ENCODE measurements at regions not wholly inside any gene's neighbourhood (a gene's known extent, or its start where the extent isn't known, plus 50 kb on each side); places are given as distances from the start of the nearest gene placed in this dataset.
"Not testable (repeated sequence)": the region's sequence is repeated elsewhere in the genome, so short reads cannot be mapped to it uniquely, and the experiment has no call there.

DNA sequence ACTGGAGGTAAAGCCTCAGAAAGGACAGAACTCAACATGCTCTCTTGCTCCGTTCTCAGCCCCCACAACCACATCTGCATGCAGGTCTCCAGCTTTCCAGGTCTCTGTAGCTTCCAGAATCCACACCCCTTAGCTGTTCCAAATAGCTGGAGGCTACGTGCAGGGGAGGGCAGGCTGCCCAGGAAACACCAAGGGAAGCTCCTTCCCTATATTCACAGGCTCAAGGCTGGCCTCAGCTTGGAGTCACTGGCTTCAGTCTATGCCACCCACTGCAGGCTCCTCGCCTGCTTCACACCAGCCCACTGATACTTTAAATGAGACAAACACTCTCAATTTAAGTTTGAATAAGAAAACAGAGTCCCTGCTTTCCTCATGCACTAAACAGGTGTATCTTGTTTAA lies 73.3 kb downstream of the ASCL4 start:
- H4K20me1 ChIP-seq = no peaks in the 10 kb centered on the region
- no peak overlapping the region for H3K27ac ChIP-seq
- H3K9me3 ChIP-seq = peaks cover 24% of the 10 kb centered on the region
- no peaks in the 10 kb centered on the region for H3K27me3 ChIP-seq
- no peak for TF ChIP-seq Cebpa-rat (IDR thresholded peaks at IDR 0.05)
- H3K4me1 ChIP-seq = no peaks in the 10 kb centered on the region
- no peak overlapping the region for H3K9ac ChIP-seq
- H3K4me3 ChIP-seq = no peak overlapping the region
- H3K36me3 ChIP-seq = no peaks in the 10 kb centered on the region
- no peak overlapping the region for H3K4me2 ChIP-seq

DNA sequence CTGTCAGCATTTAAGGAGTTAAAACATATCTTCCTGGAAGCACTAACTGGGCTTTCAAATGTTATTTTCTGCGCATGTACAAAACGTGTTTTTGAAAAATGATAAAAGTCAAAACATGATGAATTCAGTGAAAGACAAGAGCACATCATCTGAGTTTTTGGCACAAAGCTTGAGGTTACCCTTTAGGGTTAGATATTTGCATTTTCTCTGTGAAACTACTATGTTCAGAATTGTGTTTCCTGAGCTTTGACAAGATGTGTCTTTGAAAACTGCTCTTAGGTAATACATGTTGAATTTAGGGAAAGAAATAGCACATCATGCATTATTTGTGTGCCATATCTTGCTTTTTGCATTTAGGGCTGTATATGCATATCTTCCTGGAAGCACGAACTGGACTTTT lies 79.0 kb downstream of the ASCL4 start:
- no peak overlapping the region for H3K4me2 ChIP-seq
- H3K4me1 ChIP-seq = no peaks in the 10 kb centered on the region

DNA sequence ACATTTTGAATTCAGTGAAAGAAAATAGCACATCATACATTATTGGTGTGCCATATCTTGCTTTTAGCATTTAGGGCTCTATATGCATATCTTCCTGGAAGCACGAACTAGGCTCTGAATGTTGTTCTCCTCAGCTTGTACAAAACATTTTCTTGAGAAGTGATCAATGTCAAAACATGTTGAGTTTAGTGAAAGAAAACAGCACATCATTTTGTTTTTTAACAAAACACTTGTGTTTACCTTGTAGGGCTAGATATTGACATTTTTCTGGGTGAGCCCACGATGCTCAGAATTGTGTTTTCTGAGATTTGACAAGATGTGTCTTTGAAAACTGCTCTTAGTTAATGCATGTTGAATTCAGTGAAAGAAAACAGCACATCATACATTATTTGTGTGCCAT lies 81.0 kb downstream of the ASCL4 start:
- Histone ChIP-seq H3K27ac (no peak overlapping the region), H3K4me2 (no peak overlapping the region), H3K9me3 (no peaks in the 10 kb centered on the region), H3K4me1 (no peaks in the 10 kb centered on the region), H3K36me3 (no peaks in the 10 kb centered on the region), H3K27me3 (no peaks in the 10 kb centered on the region), H3K9ac (no peak overlapping the region), H3K4me3 (no peak overlapping the region), H4K20me1 (no peaks in the 10 kb centered on the region)
- no peak for TF ChIP-seq Cebpa-rat (IDR thresholded peaks at IDR 0.05)

More for the DNA sequence above, 79.0 kb downstream of the ASCL4 start:
- Histone ChIP-seq H3K27ac (no peak overlapping the region), H3K9me3 (no peaks in the 10 kb centered on the region), H3K4me3 (no peak overlapping the region), H3K9ac (no peak overlapping the region), H3K27me3 (no peaks in the 10 kb centered on the region), H4K20me1 (no peaks in the 10 kb centered on the region), H3K36me3 (no peaks in the 10 kb centered on the region)
- TF ChIP-seq Cebpa-rat (IDR thresholded peaks at IDR 0.05) = no peak

DNA sequence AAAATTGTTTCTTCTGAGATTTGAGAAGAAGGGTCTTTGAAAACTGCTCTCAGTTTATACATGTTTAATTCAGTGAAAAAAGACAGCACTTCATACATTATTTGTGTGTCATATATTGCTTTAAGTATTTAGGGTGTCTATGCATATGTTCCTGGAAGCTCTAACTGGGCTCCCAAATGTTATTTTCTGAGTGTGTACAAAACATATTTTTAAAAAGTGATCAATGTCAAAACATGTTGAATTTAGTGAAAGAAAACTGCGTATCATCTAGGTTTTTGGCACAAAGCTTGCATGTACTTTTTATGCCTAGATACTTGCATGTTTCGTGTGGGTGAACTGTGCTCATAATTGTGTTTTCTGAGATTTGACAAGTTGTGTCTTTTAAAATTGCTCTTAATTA lies 81.6 kb downstream of the ASCL4 start:
- no peaks in the 10 kb centered on the region for H4K20me1 ChIP-seq
- H3K4me3 ChIP-seq = no peak overlapping the region
- no peak for TF ChIP-seq Cebpa-rat (IDR thresholded peaks at IDR 0.05)
- H3K27ac ChIP-seq = no peak overlapping the region
- no peaks in the 10 kb centered on the region for H3K36me3 ChIP-seq
- H3K27me3 ChIP-seq = no peaks in the 10 kb centered on the region
- H3K9me3 ChIP-seq = no peaks in the 10 kb centered on the region
- H3K4me1 ChIP-seq = no peaks in the 10 kb centered on the region
- H3K9ac ChIP-seq = no peak overlapping the region
- H3K4me2 ChIP-seq = no peak overlapping the region

DNA sequence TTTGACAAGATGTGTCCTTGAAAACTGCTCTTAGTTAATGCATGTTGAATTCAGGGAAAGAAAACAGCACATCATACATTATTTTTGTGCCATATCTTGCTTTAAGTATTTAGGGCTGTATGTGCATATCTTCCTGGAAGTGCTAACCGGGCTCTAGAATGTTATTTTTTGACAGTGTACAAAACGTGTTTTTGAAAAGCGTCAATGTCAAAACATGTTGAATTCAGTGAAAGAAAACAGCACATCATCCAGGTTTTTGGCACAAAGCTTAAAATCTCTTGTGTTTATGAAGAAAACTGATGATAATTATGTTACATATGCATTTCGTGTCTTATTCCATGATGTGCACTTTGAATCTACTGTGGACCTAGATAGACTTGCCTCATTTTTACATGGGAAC lies 82.7 kb downstream of the ASCL4 start:
- Histone ChIP-seq H3K9me3 (no peaks in the 10 kb centered on the region), H3K4me2 (no peak overlapping the region), H3K36me3 (no peaks in the 10 kb centered on the region), H3K27ac (no peak overlapping the region), H3K9ac (no peak overlapping the region), H3K4me3 (no peak overlapping the region), H4K20me1 (no peaks in the 10 kb centered on the region), H3K27me3 (no peaks in the 10 kb centered on the region), H3K4me1 (no peaks in the 10 kb centered on the region)
- TF ChIP-seq Cebpa-rat (IDR thresholded peaks at IDR 0.05) = no peak

DNA sequence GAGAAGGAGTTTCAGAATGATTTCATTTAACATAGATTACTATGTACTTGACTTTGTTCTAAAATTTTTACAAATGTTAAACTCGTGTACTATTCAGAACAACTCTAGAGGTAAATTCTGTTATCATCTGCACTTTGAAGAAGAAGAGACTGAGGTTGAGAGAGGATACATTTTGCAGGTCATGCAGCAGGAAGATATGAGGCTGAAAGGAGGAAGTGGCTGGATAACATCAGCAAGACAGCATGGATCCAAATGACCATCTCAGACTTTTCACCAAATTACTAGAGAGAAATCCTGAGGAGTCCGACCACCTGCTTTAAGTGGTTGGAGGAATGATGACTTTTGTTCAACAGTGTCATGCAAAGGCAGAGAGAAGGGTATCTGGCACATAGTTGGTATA lies 84.9 kb downstream of the ASCL4 start:
- Histone ChIP-seq H3K9me3 (peaks cover 3% of the 10 kb centered on the region; the same call in 1 of the 2 replicates), H3K4me2 (no peak overlapping the region), H3K36me3 (no peaks in the 10 kb centered on the region), H3K27ac (no peak overlapping the region), H3K4me1 (no peaks in the 10 kb centered on the region), H3K4me3 (no peak overlapping the region), H3K9ac (no peak overlapping the region), H3K27me3 (no peaks in the 10 kb centered on the region), H4K20me1 (no peaks in the 10 kb centered on the region)
- no peak for TF ChIP-seq Cebpa-rat (IDR thresholded peaks at IDR 0.05)

DNA sequence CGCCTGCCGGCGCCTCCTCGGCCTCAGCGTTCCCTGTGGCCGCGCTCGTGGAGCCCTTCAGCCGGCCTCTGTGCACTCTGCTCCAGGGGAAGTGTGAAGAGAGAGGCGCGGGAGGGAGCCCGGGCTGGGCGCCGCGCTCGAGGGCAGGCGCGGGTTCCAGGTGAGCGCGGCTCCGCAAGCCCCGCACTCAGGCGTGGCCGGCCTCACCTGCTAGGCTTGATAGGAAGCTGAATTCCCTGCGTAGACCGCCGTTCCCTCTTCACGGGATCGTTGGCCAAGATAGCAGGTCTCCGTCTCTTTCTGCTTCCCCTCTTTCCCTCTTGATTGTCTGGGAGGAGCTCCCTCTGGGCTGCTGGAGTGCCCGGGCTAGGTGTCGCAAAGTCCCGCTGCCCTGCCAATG lies 89.7 kb downstream of the ASCL4 start:
- Histone ChIP-seq H3K27me3 (no peaks in the 10 kb centered on the region), H3K9ac (no peak overlapping the region)

DNA sequence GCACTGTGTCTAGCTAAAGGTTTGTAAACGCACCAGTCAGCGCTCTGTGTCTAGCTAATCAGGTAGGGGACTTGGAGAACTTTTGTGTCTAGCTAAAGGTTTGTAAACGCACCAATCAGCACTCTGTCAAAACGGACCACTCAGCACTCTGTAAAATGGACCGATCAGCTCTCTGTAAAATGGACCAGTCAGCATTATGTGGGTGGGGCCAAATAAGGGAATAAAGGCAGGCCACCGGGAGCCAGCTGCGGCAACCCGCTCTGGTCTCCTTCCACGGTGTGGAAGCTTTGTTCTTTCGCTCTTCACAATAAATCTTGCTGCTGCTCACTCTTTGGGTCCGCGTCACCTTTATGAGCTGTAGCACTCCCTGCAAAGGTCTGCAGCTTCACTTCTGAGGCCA lies 90.2 kb downstream of the ASCL4 start:
- H3K9ac ChIP-seq, H3K4me2 ChIP-seq, H3K4me1 ChIP-seq, H4K20me1 ChIP-seq, H3K4me3 ChIP-seq, H3K27me3 ChIP-seq, H3K9me3 ChIP-seq, H3K27ac ChIP-seq, H3K36me3 ChIP-seq: not testable (repeated sequence)

More for the DNA sequence above, 89.7 kb downstream of the ASCL4 start:
- Histone ChIP-seq H3K4me3 (no peak overlapping the region), H3K4me1 (no peaks in the 10 kb centered on the region), H3K9me3 (peaks cover 7% of the 10 kb centered on the region; the same call in 1 of the 2 replicates), H3K27ac (no peak overlapping the region), H3K4me2 (no peak overlapping the region), H4K20me1 (no peaks in the 10 kb centered on the region), H3K36me3 (no peaks in the 10 kb centered on the region)
- no peak for TF ChIP-seq Cebpa-rat (IDR thresholded peaks at IDR 0.05)

DNA sequence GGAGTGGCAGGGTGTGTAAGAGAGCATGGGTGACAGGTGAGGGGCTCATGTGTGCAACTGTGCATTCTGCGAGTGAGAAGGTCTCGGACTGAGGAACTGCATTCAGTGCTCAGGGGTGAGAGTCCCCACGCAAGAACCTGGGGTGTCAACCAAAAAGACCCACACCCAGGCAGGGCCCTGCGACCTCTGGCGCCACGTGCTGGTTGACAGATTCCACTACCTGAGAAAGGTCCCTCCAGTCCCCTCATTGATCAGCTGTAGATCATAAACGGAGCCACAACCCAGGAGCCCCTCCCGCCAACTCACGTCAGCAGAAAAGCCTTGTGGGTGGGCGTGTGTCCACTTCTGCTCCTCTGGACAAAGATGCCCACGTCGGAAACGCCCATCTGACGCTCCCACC lies 98.7 kb downstream of the ASCL4 start:
- H3K36me3 ChIP-seq = no peaks in the 10 kb centered on the region
- no peaks in the 10 kb centered on the region for H3K4me1 ChIP-seq
- H3K27ac ChIP-seq = no peak overlapping the region
- no peak overlapping the region for H3K4me3 ChIP-seq
- H3K27me3 ChIP-seq = no peaks in the 10 kb centered on the region
- no peak for TF ChIP-seq Cebpa-rat (IDR thresholded peaks at IDR 0.05)
- no peak overlapping the region for H3K4me2 ChIP-seq
- no peaks in the 10 kb centered on the region for H3K9me3 ChIP-seq
- H3K9ac ChIP-seq = no peak overlapping the region
- no peaks in the 10 kb centered on the region for H4K20me1 ChIP-seq

DNA sequence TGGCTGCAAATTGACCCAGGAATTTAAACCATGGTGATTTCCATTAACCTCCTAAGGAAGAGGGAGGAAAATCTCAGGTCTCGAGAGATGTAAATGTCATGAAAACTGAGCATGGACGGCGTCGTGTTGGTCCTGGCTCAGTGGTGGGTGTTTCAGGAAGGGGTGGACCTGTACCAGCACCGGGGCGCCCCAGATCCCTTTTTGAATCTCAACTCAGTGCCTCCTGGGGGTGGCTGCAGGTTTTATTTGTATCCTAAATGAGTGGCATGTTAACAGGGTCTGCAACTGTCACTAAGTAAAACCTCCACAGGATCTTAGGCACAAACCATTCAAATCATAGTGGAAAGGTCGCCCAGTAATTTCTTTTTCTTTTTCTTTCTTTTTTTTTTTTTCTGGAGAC lies 101.3 kb downstream of the ASCL4 start:
- Histone ChIP-seq H3K4me1 (no peaks in the 10 kb centered on the region), H3K4me2 (no peak overlapping the region), H4K20me1 (no peaks in the 10 kb centered on the region), H3K36me3 (no peaks in the 10 kb centered on the region), H3K9me3 (no peaks in the 10 kb centered on the region), H3K9ac (no peak overlapping the region), H3K27ac (no peak overlapping the region), H3K27me3 (no peaks in the 10 kb centered on the region), H3K4me3 (no peak overlapping the region)
- no peak for TF ChIP-seq Cebpa-rat (IDR thresholded peaks at IDR 0.05)

Data from BLaER1 (cell line).